ENCODE measurements at regions not wholly inside any gene's neighbourhood (a gene's known extent, or its start where the extent isn't known, plus 50 kb on each side); places are given as distances from the start of the nearest gene placed in this dataset.
"Not testable (repeated sequence)": the region's sequence is repeated elsewhere in the genome, so short reads cannot be mapped to it uniquely, and the experiment has no call there.

GRCh38 chrX:79026742-79027141, 81.6 kb downstream of the P2RY10 start:
- not testable (repeated sequence) for H3K9me2 ChIP-seq (replicated peaks; ENCODE audit: insufficient read depth); H3K27ac ChIP-seq; H3K27me3 ChIP-seq; H2AFZ ChIP-seq; H4K20me1 ChIP-seq (ENCODE audit: insufficient read depth, poor library complexity, severe bottlenecking); H3K79me2 ChIP-seq; H3K4me3 ChIP-seq; H3K4me2 ChIP-seq; H3K36me3 ChIP-seq (replicated peaks; ENCODE audit: insufficient read depth, low read depth); H3K4me1 ChIP-seq (ENCODE audit: insufficient read depth); DNase-seq (ENCODE audit: low spot score); H3K9me3 ChIP-seq (ENCODE audit: low read depth)
- 76% methylated on average over 2 of the region's 2 CpGs for WGBS (ENCODE audit: low lambda C conversion rate, missing lambda C conversion rate)

GRCh38 chrX:79035421-79035820, 90.2 kb downstream of the P2RY10 start:
- H3K4me3 ChIP-seq = no peak overlapping the region
- H3K79me2 ChIP-seq = no peaks in the 10 kb centered on the region
- H3K9me2 ChIP-seq (replicated peaks; ENCODE audit: insufficient read depth) = no peaks in the 10 kb centered on the region
- H3K4me1 ChIP-seq (ENCODE audit: insufficient read depth) = no peaks in the 10 kb centered on the region
- 3% methylated on average over 1 of the region's 1 CpG for WGBS (ENCODE audit: low lambda C conversion rate, missing lambda C conversion rate)
- no peak overlapping the region for H3K4me2 ChIP-seq
- TF ChIP-seq EZH2phosphoT487 (IDR thresholded peaks at IDR 0.05; ENCODE audit: low read depth, severe bottlenecking, unreplicated experiment) = no peak
- TF ChIP-seq EZH2 (IDR thresholded peaks at IDR 0.05; ENCODE audit: borderline replicate concordance) = no peak
- TF ChIP-seq CTCF (IDR thresholded peaks at IDR 0.05; ENCODE audit: poor library complexity) = no peak
- no peaks in the 10 kb centered on the region for H4K20me1 ChIP-seq (ENCODE audit: insufficient read depth, poor library complexity, severe bottlenecking)
- no peaks in the 10 kb centered on the region for H3K27me3 ChIP-seq
- no peak for DNase-seq (ENCODE audit: low spot score)
- no peak overlapping the region for H2AFZ ChIP-seq
- H3K27ac ChIP-seq = no peak overlapping the region
- no peaks in the 10 kb centered on the region for H3K36me3 ChIP-seq (replicated peaks; ENCODE audit: insufficient read depth, low read depth)
- no peaks in the 10 kb centered on the region for H3K9me3 ChIP-seq (ENCODE audit: low read depth)

- DNase-seq (ENCODE audit: low spot score) = no peak
- Histone ChIP-seq H3K9me2 (replicated peaks; ENCODE audit: insufficient read depth) (no peaks in the 10 kb centered on the region), H3K79me2 (no peaks in the 10 kb centered on the region), H3K4me2 (no peak overlapping the region), H3K36me3 (replicated peaks; ENCODE audit: insufficient read depth, low read depth) (no peaks in the 10 kb centered on the region), H3K27me3 (no peaks in the 10 kb centered on the region), H3K27ac (no peak overlapping the region), H3K4me3 (no peak overlapping the region), H3K4me1 (ENCODE audit: insufficient read depth) (no peaks in the 10 kb centered on the region), H2AFZ (no peak overlapping the region), H4K20me1 (ENCODE audit: insufficient read depth, poor library complexity, severe bottlenecking) (no peaks in the 10 kb centered on the region), H3K9me3 (ENCODE audit: low read depth) (no peaks in the 10 kb centered on the region)
- TF ChIP-seq EZH2 (IDR thresholded peaks at IDR 0.05; ENCODE audit: borderline replicate concordance) (no peak), EZH2phosphoT487 (IDR thresholded peaks at IDR 0.05; ENCODE audit: low read depth, severe bottlenecking, unreplicated experiment) (no peak), CTCF (IDR thresholded peaks at IDR 0.05; ENCODE audit: poor library complexity) (no peak)
- WGBS (ENCODE audit: low lambda C conversion rate, missing lambda C conversion rate) = 52% methylated on average over 4 of the region's 4 CpGs
Observed at GRCh38 chrX:79036157-79036880, 91.1 kb downstream of the P2RY10 start.

- Histone ChIP-seq H3K4me2 (no peak overlapping the region), H2AFZ (no peak overlapping the region), H4K20me1 (ENCODE audit: insufficient read depth, poor library complexity, severe bottlenecking) (no peaks in the 10 kb centered on the region), H3K27ac (no peak overlapping the region), H3K4me1 (ENCODE audit: insufficient read depth) (no peaks in the 10 kb centered on the region), H3K36me3 (replicated peaks; ENCODE audit: insufficient read depth, low read depth) (no peaks in the 10 kb centered on the region), H3K9me2 (replicated peaks; ENCODE audit: insufficient read depth) (no peaks in the 10 kb centered on the region), H3K9me3 (ENCODE audit: low read depth) (peaks cover 4% of the 10 kb centered on the region), H3K79me2 (no peaks in the 10 kb centered on the region), H3K27me3 (no peaks in the 10 kb centered on the region), H3K4me3 (no peak overlapping the region)
- WGBS (ENCODE audit: low lambda C conversion rate, missing lambda C conversion rate) = 73% methylated on average over 5 of the region's 5 CpGs
- no peak for TF ChIP-seq EZH2 (IDR thresholded peaks at IDR 0.05; ENCODE audit: borderline replicate concordance)
- TF ChIP-seq CTCF (IDR thresholded peaks at IDR 0.05; ENCODE audit: poor library complexity) = no peak
- no peak for TF ChIP-seq EZH2phosphoT487 (IDR thresholded peaks at IDR 0.05; ENCODE audit: low read depth, severe bottlenecking, unreplicated experiment)
- no peak for DNase-seq (ENCODE audit: low spot score)
Observed at GRCh38 chrX:79065696-79066095, 78.8 kb upstream of the GPR174 start.

Data from hepatocyte (in vitro differentiated cells).